Gastroesophageal sphincter (tissue), 4 donors: ENCODE measurements at regions not wholly inside any gene's neighbourhood (a gene's known extent, or its start where the extent isn't known, plus 50 kb on each side); places are given as distances from the start of the nearest gene placed in this dataset.
A peak's percentile ranks its signal among the peaks of the same experiment; 100 is the strongest.

ENCODE experiments used
- ATAC-seq: fragments of 150-250 bp; one replicate; pipeline ENCODE4 v1.9.1; 2016; ENCODE audit warnings: mild to moderate bottlenecking, moderate library complexity
- H3K27ac ChIP-seq, 4 donors: fragments of 200-600 bp; sonication (generic) in 3 of 4; 1 replicate in 3 of 4; 2 replicates in 1 of 4; pipeline ENCODE4 v1.5.1; 2016 to 2019
- H3K27me3 ChIP-seq: fragments of 200-600 bp; sonication (generic); one replicate; pipeline ENCODE4 v1.5.1; 2019
- H3K36me3 ChIP-seq, 2 donors: fragments of 200-600 bp; sonication (generic); one replicate each; pipeline ENCODE4 v1.5.1; 2019; ENCODE audit warnings: control low read depth in 1 of 2
- H3K4me1 ChIP-seq, 3 donors: fragments of 200-600 bp; sonication (generic); 1 replicate in 2 of 3; 2 replicates in 1 of 3; pipeline ENCODE4 v1.5.1; 2016 to 2019; ENCODE audit warnings: control low read depth in 2 of 3
- H3K4me3 ChIP-seq, 2 donors: fragments of 200-600 bp; sonication (generic); one replicate each; pipeline ENCODE4 v1.5.1; 2019; ENCODE audit warnings: mild to moderate bottlenecking in 1 of 2, moderate library complexity in 1 of 2
- H3K9me3 ChIP-seq, 3 donors: fragments of 200-600 bp; sonication (generic); one replicate each; pipeline ENCODE4 v1.5.1; 2017 to 2019; ENCODE audit warnings: control low read depth in 2 of 3
- CTCF ChIP-seq, 4 experiments: fragments of 200-600 bp in 2 of 4; fragments of 450-650 bp in 2 of 4; sonication (generic) in 1 of 4; IDR thresholded peaks; one replicate each; pipeline ENCODE4 v1.5.1; 2017 to 2019; ENCODE audit warnings: antibody characterized with exemption in 4 of 4, mild to moderate bottlenecking in 2 of 4, moderate library complexity in 2 of 4
- EP300 ChIP-seq: sonication (generic); formaldehyde crosslinking; IDR thresholded peaks from one replicate; pipeline ENCODE4 v1.6.1; 2017; ENCODE audit warnings: antibody characterized with exemption, mild to moderate bottlenecking
- POLR2A ChIP-seq, 2 donors: fragments of 450-650 bp; IDR thresholded peaks; one replicate each; pipeline ENCODE4 v1.6.1; 2017; ENCODE audit warnings: antibody characterized with exemption in 2 of 2, mild to moderate bottlenecking in 2 of 2, moderate library complexity in 1 of 2
- POLR2AphosphoS5 ChIP-seq: sonication (generic); formaldehyde crosslinking; IDR thresholded peaks from one replicate; pipeline ENCODE4 v1.6.1; 2017; ENCODE audit warnings: antibody characterized with exemption
- WGBS, 2 donors: methylation state at CpG; one replicate each; pipeline ENCODE4 v1.1.5; 2018; ENCODE audit warnings: low coverage in 1 of 2; 5-methylcytosine and 5-hydroxymethylcytosine counted together

GRCh38 chr7:142537760-142538159 lies 211.5 kb upstream of the PRSS1 start:
- no peaks in the 10 kb centered on the region for H3K36me3 ChIP-seq
- peaks cover 11% of the 10 kb centered on the region for H3K27me3 ChIP-seq
- no peak for ATAC-seq
- TF ChIP-seq POLR2AphosphoS5 (no peak), POLR2A (IDR thresholded peaks at IDR 0.05) (no peak), CTCF (IDR thresholded peaks at IDR 0.05) (no peak), EP300 (no peak)
- H3K4me3 ChIP-seq, result no peak overlapping the region
- no peaks in the 10 kb centered on the region for H3K9me3 ChIP-seq
- no peaks in the 10 kb centered on the region for H3K4me1 ChIP-seq
- no peak overlapping the region for H3K27ac ChIP-seq
- WGBS, 2 donors, result 80 to 90% methylated on average over 1 of the region's 1 CpG

DNA sequence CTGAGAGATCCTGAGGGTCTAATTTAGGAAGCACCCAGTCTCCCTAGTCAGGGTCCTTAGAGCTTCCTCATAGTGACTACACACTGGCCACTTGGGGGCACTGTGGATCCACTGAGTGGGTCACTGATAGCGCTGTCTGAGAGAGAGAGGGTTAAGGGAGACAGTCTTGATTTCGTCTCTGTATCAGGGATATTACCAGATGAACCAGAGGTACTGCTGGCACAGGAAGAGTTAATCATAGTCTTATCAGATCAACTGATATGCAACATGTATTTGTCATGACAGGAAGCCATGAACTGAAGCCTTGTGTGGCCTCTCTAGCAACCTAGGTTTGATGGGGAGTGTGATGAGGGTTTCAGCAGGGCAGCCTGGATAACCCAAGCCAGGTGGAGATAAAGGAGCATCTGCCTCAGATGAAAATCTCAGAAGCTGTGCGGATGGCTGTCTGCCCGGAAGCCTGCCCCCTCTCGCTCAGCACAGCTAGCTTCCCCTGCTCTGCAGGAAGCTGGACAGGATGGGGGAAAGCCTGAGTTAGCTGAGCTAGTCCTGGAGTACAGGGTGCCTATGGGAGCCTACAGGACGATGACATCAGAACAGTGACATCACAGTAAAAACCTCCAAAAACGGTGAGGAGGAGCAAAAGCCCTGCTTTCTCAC lies 214.0 kb upstream of the PRSS1 start:
- H3K4me3 ChIP-seq, result no peak overlapping the region
- no peak overlapping the region for H3K27ac ChIP-seq
- H3K4me1 ChIP-seq, result no peaks in the 10 kb centered on the region
- H3K27me3 ChIP-seq, result peaks cover 19% of the 10 kb centered on the region
- H3K36me3 ChIP-seq, result no peaks in the 10 kb centered on the region
- TF ChIP-seq POLR2A (IDR thresholded peaks at IDR 0.05) (no peak), CTCF (IDR thresholded peaks at IDR 0.05) (peak in 3 of 4 experiments; percentile 11 to 53 (median 15))
- ATAC-seq, result peak; percentile 51
- no peaks in the 10 kb centered on the region for H3K9me3 ChIP-seq
- 0% methylated on average over 2 to 3 of the region's 7 CpGs for WGBS, 2 donors

GRCh38 chr7:142534726-142535122 lies 214.5 kb upstream of the PRSS1 start:
- H3K4me1 ChIP-seq, result no peaks in the 10 kb centered on the region
- H3K9me3 ChIP-seq, result no peaks in the 10 kb centered on the region
- H3K4me3 ChIP-seq, result no peak overlapping the region
- TF ChIP-seq EP300, result no peak
- no peak for TF ChIP-seq POLR2AphosphoS5
- TF ChIP-seq POLR2A (IDR thresholded peaks at IDR 0.05), result no peak
- TF ChIP-seq CTCF (IDR thresholded peaks at IDR 0.05), result no peak
- no peak overlapping the region for H3K27ac ChIP-seq
- H3K36me3 ChIP-seq, result no peaks in the 10 kb centered on the region
- no peak for ATAC-seq
- H3K27me3 ChIP-seq, result peaks cover 25% of the 10 kb centered on the region

DNA sequence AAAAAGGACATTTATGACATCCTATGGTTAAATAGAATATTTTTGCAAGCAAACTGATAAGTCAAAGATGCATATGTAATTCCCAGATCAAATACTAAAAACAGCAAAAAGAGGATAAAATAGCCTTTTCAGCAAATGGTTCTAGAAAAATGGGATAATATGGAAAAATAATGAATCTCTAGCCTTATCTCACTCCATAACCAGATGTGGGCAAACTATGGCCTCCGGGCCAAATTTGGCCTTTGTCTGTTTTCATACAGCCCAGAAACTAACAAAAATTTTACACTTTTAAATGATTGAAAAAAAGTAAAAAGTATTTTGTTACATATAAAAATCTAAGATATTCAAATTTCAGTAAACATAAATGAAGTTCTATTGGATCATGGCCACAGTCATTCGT lies 215.4 kb upstream of the PRSS1 start:
- H3K9me3 ChIP-seq, result no peaks in the 10 kb centered on the region

More for the DNA sequence above, 215.4 kb upstream of the PRSS1 start:
- H3K4me3 ChIP-seq, result no peak overlapping the region
- no peak overlapping the region for H3K27ac ChIP-seq
- H3K27me3 ChIP-seq, result peaks cover 33% of the 10 kb centered on the region
- no peak for TF ChIP-seq POLR2AphosphoS5
- TF ChIP-seq POLR2A (IDR thresholded peaks at IDR 0.05), result no peak
- TF ChIP-seq CTCF (IDR thresholded peaks at IDR 0.05), result no peak
- no peak for TF ChIP-seq EP300
- H3K4me1 ChIP-seq, result no peaks in the 10 kb centered on the region
- H3K36me3 ChIP-seq, result no peaks in the 10 kb centered on the region
- no peak for ATAC-seq
- WGBS, 2 donors, result 80 to 83% methylated on average over 2 of the region's 2 CpGs
